ENCODE measurements at regions not wholly inside any gene's neighbourhood (a gene's known extent, or its start where the extent isn't known, plus 50 kb on each side); places are given as distances from the start of the nearest gene placed in this dataset.

- Histone ChIP-seq H3K36me3 (ENCODE audit: low read depth) (no peaks in the 10 kb centered on the region), H3K27ac (ENCODE audit: poor library complexity, severe bottlenecking) (peak overlapping the region; percentile 12), H3K4me3 (ENCODE audit: severe bottlenecking) (no peak overlapping the region), H3K9me3 (ENCODE audit: severe bottlenecking) (no peaks in the 10 kb centered on the region), H3K27me3 (ENCODE audit: insufficient read depth, poor library complexity, severe bottlenecking) (no peaks in the 10 kb centered on the region), H3K4me1 (ENCODE audit: insufficient read depth, poor library complexity, severe bottlenecking) (no peaks in the 10 kb centered on the region)
- TF ChIP-seq, protein P1, sequence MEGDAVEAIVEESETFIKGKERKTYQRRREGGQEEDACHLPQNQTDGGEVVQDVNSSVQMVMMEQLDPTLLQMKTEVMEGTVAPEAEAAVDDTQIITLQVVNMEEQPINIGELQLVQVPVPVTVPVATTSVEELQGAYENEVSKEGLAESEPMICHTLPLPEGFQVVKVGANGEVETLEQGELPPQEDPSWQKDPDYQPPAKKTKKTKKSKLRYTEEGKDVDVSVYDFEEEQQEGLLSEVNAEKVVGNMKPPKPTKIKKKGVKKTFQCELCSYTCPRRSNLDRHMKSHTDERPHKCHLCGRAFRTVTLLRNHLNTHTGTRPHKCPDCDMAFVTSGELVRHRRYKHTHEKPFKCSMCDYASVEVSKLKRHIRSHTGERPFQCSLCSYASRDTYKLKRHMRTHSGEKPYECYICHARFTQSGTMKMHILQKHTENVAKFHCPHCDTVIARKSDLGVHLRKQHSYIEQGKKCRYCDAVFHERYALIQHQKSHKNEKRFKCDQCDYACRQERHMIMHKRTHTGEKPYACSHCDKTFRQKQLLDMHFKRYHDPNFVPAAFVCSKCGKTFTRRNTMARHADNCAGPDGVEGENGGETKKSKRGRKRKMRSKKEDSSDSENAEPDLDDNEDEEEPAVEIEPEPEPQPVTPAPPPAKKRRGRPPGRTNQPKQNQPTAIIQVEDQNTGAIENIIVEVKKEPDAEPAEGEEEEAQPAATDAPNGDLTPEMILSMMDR (IDR thresholded peaks at IDR 0.05; ENCODE audit: poor library complexity, severe bottlenecking): no peak
- DNase-seq (ENCODE audit: low spot score) (no peak), ATAC-seq (ENCODE audit: low read depth) (peak; percentile 68)
Observed at GRCh38 chr13:105452895-105453294, 1082.6 kb downstream of the EFNB2 start.

DNA sequence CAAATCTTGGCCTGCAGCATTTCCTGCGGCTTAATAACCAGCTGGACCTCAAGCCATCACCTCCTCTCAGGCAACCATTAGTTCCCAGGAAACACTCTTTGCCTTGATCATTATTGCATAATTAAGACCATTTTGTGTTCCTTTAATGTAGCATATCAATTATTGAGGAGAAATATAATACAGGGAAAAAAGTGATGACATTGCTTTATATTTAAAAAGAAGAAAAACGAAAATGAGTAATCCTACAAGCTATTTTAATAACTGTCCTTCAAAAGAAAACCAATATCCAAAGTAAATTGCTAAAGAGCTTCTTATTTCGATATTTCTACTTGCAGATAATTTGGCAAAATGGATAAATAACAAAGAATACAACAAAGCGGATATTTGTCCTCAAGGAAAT lies 1084.7 kb downstream of the EFNB2 start:
- Histone ChIP-seq H3K27me3 (ENCODE audit: insufficient read depth, poor library complexity, severe bottlenecking) (no peaks in the 10 kb centered on the region), H3K4me1 (ENCODE audit: insufficient read depth, poor library complexity, severe bottlenecking) (no peaks in the 10 kb centered on the region), H3K9me3 (ENCODE audit: severe bottlenecking) (no peaks in the 10 kb centered on the region), H3K4me3 (ENCODE audit: severe bottlenecking) (no peak overlapping the region), H3K36me3 (ENCODE audit: low read depth) (no peaks in the 10 kb centered on the region), H3K27ac (ENCODE audit: poor library complexity, severe bottlenecking) (no peak overlapping the region)
- DNase-seq (ENCODE audit: low spot score) (no peak), ATAC-seq (ENCODE audit: low read depth) (no peak)
- TF ChIP-seq, protein P1 (IDR thresholded peaks at IDR 0.05; ENCODE audit: poor library complexity, severe bottlenecking): no peak

- H3K4me3 ChIP-seq (ENCODE audit: severe bottlenecking): no peak overlapping the region
Observed at GRCh38 chr13:105448811-105449210, 1086.7 kb downstream of the EFNB2 start.

GRCh38 chr13:105446197-105446596 lies 1089.3 kb downstream of the EFNB2 start:
- ATAC-seq (ENCODE audit: low read depth): no peak
- TF ChIP-seq, protein P1 (IDR thresholded peaks at IDR 0.05; ENCODE audit: poor library complexity, severe bottlenecking): no peak

More at GRCh38 chr13:105448811-105449210, 1086.7 kb downstream of the EFNB2 start:
- Histone ChIP-seq H3K27ac (ENCODE audit: poor library complexity, severe bottlenecking) (no peak overlapping the region), H3K27me3 (ENCODE audit: insufficient read depth, poor library complexity, severe bottlenecking) (no peaks in the 10 kb centered on the region), H3K9me3 (ENCODE audit: severe bottlenecking) (no peaks in the 10 kb centered on the region), H3K36me3 (ENCODE audit: low read depth) (no peaks in the 10 kb centered on the region), H3K4me1 (ENCODE audit: insufficient read depth, poor library complexity, severe bottlenecking) (peaks cover under 1% of the 10 kb centered on the region)
- TF ChIP-seq, protein P1 (IDR thresholded peaks at IDR 0.05; ENCODE audit: poor library complexity, severe bottlenecking): no peak
- no peak for DNase-seq (ENCODE audit: low spot score)
- no peak for ATAC-seq (ENCODE audit: low read depth)

DNA sequence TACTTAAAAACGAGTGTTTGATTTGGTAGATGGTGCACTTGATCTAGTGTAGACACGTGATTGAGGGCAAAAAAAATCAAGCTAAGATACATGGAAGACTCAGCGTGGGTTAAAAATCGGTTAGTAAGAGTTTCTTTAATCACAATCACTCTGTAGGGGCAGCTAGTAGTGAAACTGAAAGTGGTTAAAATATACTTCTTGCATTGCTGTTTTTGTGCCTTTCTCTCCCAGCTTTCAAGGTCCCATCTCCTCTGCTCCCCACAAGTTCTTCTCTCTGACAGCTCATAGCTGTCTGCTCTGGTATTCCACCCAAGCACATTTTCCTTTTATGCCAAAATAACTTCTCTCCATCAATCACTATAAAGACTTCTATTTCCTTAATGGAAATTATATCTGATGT lies 1089.7 kb downstream of the EFNB2 start:
- TF ChIP-seq, protein P1 (IDR thresholded peaks at IDR 0.05; ENCODE audit: poor library complexity, severe bottlenecking): no peak
- DNase-seq (ENCODE audit: low spot score): no peak
- Histone ChIP-seq H3K9me3 (ENCODE audit: severe bottlenecking) (no peaks in the 10 kb centered on the region), H3K36me3 (ENCODE audit: low read depth) (no peaks in the 10 kb centered on the region), H3K27ac (ENCODE audit: poor library complexity, severe bottlenecking) (no peak overlapping the region), H3K4me3 (ENCODE audit: severe bottlenecking) (no peak overlapping the region), H3K27me3 (ENCODE audit: insufficient read depth, poor library complexity, severe bottlenecking) (no peaks in the 10 kb centered on the region), H3K4me1 (ENCODE audit: insufficient read depth, poor library complexity, severe bottlenecking) (peaks cover 26% of the 10 kb centered on the region)
- no peak for ATAC-seq (ENCODE audit: low read depth)

More at GRCh38 chr13:105446197-105446596, 1089.3 kb downstream of the EFNB2 start:
- no peak overlapping the region for H3K4me3 ChIP-seq (ENCODE audit: severe bottlenecking)
- no peaks in the 10 kb centered on the region for H3K9me3 ChIP-seq (ENCODE audit: severe bottlenecking)
- peaks cover 24% of the 10 kb centered on the region for H3K4me1 ChIP-seq (ENCODE audit: insufficient read depth, poor library complexity, severe bottlenecking)
- H3K36me3 ChIP-seq (ENCODE audit: low read depth): no peaks in the 10 kb centered on the region
- DNase-seq (ENCODE audit: low spot score): no peak
- H3K27me3 ChIP-seq (ENCODE audit: insufficient read depth, poor library complexity, severe bottlenecking): no peaks in the 10 kb centered on the region
- H3K27ac ChIP-seq (ENCODE audit: poor library complexity, severe bottlenecking): no peak overlapping the region

Data from RWPE2 (cell line).